Stimulated activated CD4-positive, alpha-beta T cell treated with anti-CD3 and anti-CD28 coated beads, Interleukin-4, amount 100 ng/mL, for 4 hours (primary cell): ENCODE measurements at regions not wholly inside any gene's neighbourhood (a gene's known extent, or its start where the extent isn't known, plus 50 kb on each side); places are given as distances from the start of the nearest gene placed in this dataset.
"Not testable (repeated sequence)": the region's sequence is repeated elsewhere in the genome, so short reads cannot be mapped to it uniquely, and the experiment has no call there.

Source experiments
- DNase-seq, 2 experiments: peaks; one replicate each; pipeline ENCODE4 v3.0.0-alpha.2; 2020

GRCh38 chr16:88188171-88188895, 194.4 kb upstream of the ZNF469 start:
- not testable (repeated sequence) for DNase-seq

- DNase-seq: not testable (repeated sequence)
Measured at GRCh38 chr16:88190592-88191095, 192.1 kb upstream of the ZNF469 start.

GRCh38 chr16:88191168-88191567, 191.6 kb upstream of the ZNF469 start:
- not testable (repeated sequence) for DNase-seq

GRCh38 chr16:88192601-88193000, 190.2 kb upstream of the ZNF469 start:
- DNase-seq: no peak

- DNase-seq: peak in 1 of 2 experiments; percentile 22
Measured at GRCh38 chr16:88193706-88194396, 188.9 kb upstream of the ZNF469 start.

- DNase-seq: no peak
Measured at GRCh38 chr16:88194397-88195268, 188.1 kb upstream of the ZNF469 start.

GRCh38 chr16:88195269-88195705, 187.5 kb upstream of the ZNF469 start:
- DNase-seq: no peak

GRCh38 chr16:88195911-88196465, 186.8 kb upstream of the ZNF469 start:
- DNase-seq: no peak

- DNase-seq: no peak
Measured at GRCh38 chr16:88196471-88197400, 186.0 kb upstream of the ZNF469 start.

- no peak for DNase-seq
Measured at GRCh38 chr16:88197481-88198456, 185.0 kb upstream of the ZNF469 start.

- not testable (repeated sequence) for DNase-seq
Measured at GRCh38 chr16:88198457-88199295, 184.1 kb upstream of the ZNF469 start.

- not testable (repeated sequence) for DNase-seq
Measured at GRCh38 chr16:88199296-88200153, 183.2 kb upstream of the ZNF469 start.

GRCh38 chr16:88200154-88200895, 182.4 kb upstream of the ZNF469 start:
- DNase-seq: not testable (repeated sequence)

- DNase-seq: no peak
Measured at GRCh38 chr16:88200896-88201185, 181.9 kb upstream of the ZNF469 start.

- DNase-seq: not testable (repeated sequence)
Measured at GRCh38 chr16:88201611-88202010, 181.1 kb upstream of the ZNF469 start.

- no peak for DNase-seq
Measured at GRCh38 chr16:88202207-88202745, 180.5 kb upstream of the ZNF469 start.
